DND-41 (cell line): ENCODE measurements at regions not wholly inside any gene's neighbourhood (a gene's known extent, or its start where the extent isn't known, plus 50 kb on each side); places are given as distances from the start of the nearest gene placed in this dataset.

Experiments
- CTCF ChIP-seq: IDR thresholded peaks from 2 replicates; pipeline ENCODE4 v1.5.1; 2012; ENCODE audit warnings: borderline replicate concordance, low read length, moderate library complexity, mild to moderate bottlenecking; ENCODE audit not compliant: poor library complexity, severe bottlenecking; ENCODE audit errors: extremely low read depth
- EZH2 ChIP-seq: IDR thresholded peaks from 3 replicates; pipeline ENCODE4 v1.6.1; 2012; ENCODE audit warnings: borderline replicate concordance, low read depth, mild to moderate bottlenecking, moderate library complexity, low read length, inconsistent platforms; ENCODE audit not compliant: severe bottlenecking

- TF ChIP-seq CTCF (no peak), EZH2 (no peak)
Observed at GRCh38 chr22:48890693-48891554, 936.7 kb downstream of the BRD1 start.
